ENCODE measurements at regions not wholly inside any gene's neighbourhood (a gene's known extent, or its start where the extent isn't known, plus 50 kb on each side); places are given as distances from the start of the nearest gene placed in this dataset.
"Not testable (repeated sequence)": the region's sequence is repeated elsewhere in the genome, so short reads cannot be mapped to it uniquely, and the experiment has no call there.

DNA sequence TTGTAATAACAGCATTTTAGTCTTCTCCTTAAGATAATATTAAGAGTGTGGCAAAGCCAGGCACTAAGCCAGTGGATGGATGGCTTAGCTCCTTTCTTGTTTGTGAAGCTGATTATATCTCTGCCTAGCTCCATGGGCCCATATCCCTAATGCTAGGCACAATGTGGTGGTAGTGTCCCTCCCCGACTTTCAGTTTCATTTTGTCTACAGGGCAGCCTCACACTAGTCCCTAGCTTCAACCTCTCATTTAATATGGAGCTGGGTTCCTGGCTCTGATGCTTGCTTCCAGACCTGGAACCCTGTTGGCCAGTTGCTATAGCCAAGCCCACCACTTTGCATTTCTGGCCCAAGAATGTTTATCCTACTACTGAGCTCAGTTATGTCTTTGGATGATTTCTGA is 437.0 kb upstream of the MEIS1 start:
- WGBS: 75% methylated on average over 1 of the region's 1 CpG
- no peaks in the 10 kb centered on the region for H3K27me3 ChIP-seq (ENCODE audit: insufficient read depth, low read length)

DNA sequence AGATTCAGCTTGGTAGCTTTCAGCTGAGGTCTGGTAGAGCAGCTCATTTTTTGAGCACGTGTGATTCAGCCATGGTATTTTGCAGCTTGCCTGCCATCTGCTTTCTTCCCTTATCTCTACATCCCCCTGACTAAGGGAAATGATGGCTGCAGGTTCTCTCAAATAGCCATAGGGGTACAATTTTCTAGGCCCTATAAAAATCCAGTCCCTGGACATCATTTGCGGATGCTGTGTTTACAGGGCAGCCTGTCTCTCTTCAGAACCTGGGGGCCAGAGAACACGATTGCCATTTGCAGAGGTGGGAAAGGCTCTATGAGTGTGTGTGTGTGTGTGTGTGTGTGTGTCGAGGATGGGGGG is 442.7 kb upstream of the MEIS1 start:
- peaks cover 8% of the 10 kb centered on the region; the same call in 1 of the 2 replicates for H3K4me1 ChIP-seq (ENCODE audit: insufficient read depth, low read length)
- H3K27ac ChIP-seq (ENCODE audit: low read depth, low read length): no peak overlapping the region
- no peak overlapping the region for H3K4me3 ChIP-seq (ENCODE audit: low read length)
- H3K27me3 ChIP-seq (ENCODE audit: insufficient read depth, low read length): no peaks in the 10 kb centered on the region
- no peaks in the 10 kb centered on the region; the same call in 1 of the 2 replicates for H3K9me3 ChIP-seq (ENCODE audit: insufficient read depth, low read depth, low read length)
- H3K9ac ChIP-seq (ENCODE audit: low read depth, low read length): no peak overlapping the region
- 86% methylated on average over 4 of the region's 4 CpGs for WGBS
- no peaks in the 10 kb centered on the region for H3K36me3 ChIP-seq (ENCODE audit: insufficient read depth, low read length)

More for the DNA sequence above, 437.0 kb upstream of the MEIS1 start:
- H3K9ac ChIP-seq (ENCODE audit: low read depth, low read length): no peak overlapping the region
- H3K36me3 ChIP-seq (ENCODE audit: insufficient read depth, low read length): no peaks in the 10 kb centered on the region
- no peak overlapping the region for H3K27ac ChIP-seq (ENCODE audit: low read depth, low read length)
- H3K4me1 ChIP-seq (ENCODE audit: insufficient read depth, low read length): no peaks in the 10 kb centered on the region
- H3K9me3 ChIP-seq (ENCODE audit: insufficient read depth, low read depth, low read length): no peaks in the 10 kb centered on the region
- no peak overlapping the region for H3K4me3 ChIP-seq (ENCODE audit: low read length)

GRCh38 chr2:65991381-65992197 is 443.3 kb upstream of the MEIS1 start:
- no peaks in the 10 kb centered on the region for H3K36me3 ChIP-seq (ENCODE audit: insufficient read depth, low read length)
- H3K9ac ChIP-seq (ENCODE audit: low read depth, low read length): no peak overlapping the region
- no peaks in the 10 kb centered on the region for H3K27me3 ChIP-seq (ENCODE audit: insufficient read depth, low read length)
- H3K9me3 ChIP-seq (ENCODE audit: insufficient read depth, low read depth, low read length): no peaks in the 10 kb centered on the region; the same call in 1 of the 2 replicates
- 84% methylated on average over 9 of the region's 9 CpGs for WGBS
- no peak overlapping the region for H3K27ac ChIP-seq (ENCODE audit: low read depth, low read length)
- H3K4me3 ChIP-seq (ENCODE audit: low read length): no peak overlapping the region
- peaks cover 8% of the 10 kb centered on the region; the same call in 1 of the 2 replicates for H3K4me1 ChIP-seq (ENCODE audit: insufficient read depth, low read length)

DNA sequence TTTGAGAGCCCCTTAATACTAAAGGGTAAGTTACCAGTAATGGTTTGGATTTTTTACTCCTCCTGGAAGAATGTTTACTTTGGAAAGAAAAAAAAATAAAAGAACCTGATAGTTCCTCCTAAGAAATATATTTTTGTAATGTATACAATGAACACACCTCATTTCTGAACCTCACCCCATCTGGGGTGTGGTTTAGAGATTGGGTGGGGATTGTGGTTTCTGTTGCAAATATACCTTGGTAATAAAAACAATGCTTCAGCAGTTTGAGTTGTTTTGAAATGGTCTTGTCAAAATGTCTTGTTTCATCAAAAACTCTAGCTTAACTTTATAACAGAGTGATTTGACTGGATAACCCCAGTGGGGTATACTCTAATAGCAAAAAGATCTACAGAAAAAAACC is 448.9 kb upstream of the MEIS1 start:
- Histone ChIP-seq H3K27me3 (ENCODE audit: insufficient read depth, low read length) (no peaks in the 10 kb centered on the region), H3K9me3 (ENCODE audit: insufficient read depth, low read depth, low read length) (no peaks in the 10 kb centered on the region; the same call in 1 of the 2 replicates), H3K4me1 (ENCODE audit: insufficient read depth, low read length) (no peaks in the 10 kb centered on the region), H3K27ac (ENCODE audit: low read depth, low read length) (no peak overlapping the region), H3K4me3 (ENCODE audit: low read length) (no peak overlapping the region), H3K36me3 (ENCODE audit: insufficient read depth, low read length) (no peaks in the 10 kb centered on the region), H3K9ac (ENCODE audit: low read depth, low read length) (no peak overlapping the region)

GRCh38 chr2:65980531-65980930 is 454.4 kb upstream of the MEIS1 start:
- Histone ChIP-seq H3K9me3 (ENCODE audit: insufficient read depth, low read depth, low read length) (no peaks in the 10 kb centered on the region), H3K4me1 (ENCODE audit: insufficient read depth, low read length) (no peaks in the 10 kb centered on the region), H3K9ac (ENCODE audit: low read depth, low read length) (no peak overlapping the region), H3K4me3 (ENCODE audit: low read length) (no peak overlapping the region), H3K27me3 (ENCODE audit: insufficient read depth, low read length) (no peaks in the 10 kb centered on the region), H3K36me3 (ENCODE audit: insufficient read depth, low read length) (no peaks in the 10 kb centered on the region), H3K27ac (ENCODE audit: low read depth, low read length) (no peak overlapping the region)
- no CpG with 5 or more reads among the region's 1 CpG for WGBS

- no peak overlapping the region for H3K4me3 ChIP-seq (ENCODE audit: low read length)
- H3K9me3 ChIP-seq (ENCODE audit: insufficient read depth, low read depth, low read length): no peaks in the 10 kb centered on the region
- no peaks in the 10 kb centered on the region for H3K36me3 ChIP-seq (ENCODE audit: insufficient read depth, low read length)
- H3K27me3 ChIP-seq (ENCODE audit: insufficient read depth, low read length): no peaks in the 10 kb centered on the region
- no peak overlapping the region for H3K27ac ChIP-seq (ENCODE audit: low read depth, low read length)
- WGBS: 95% methylated on average over 7 of the region's 7 CpGs
- no peak overlapping the region for H3K9ac ChIP-seq (ENCODE audit: low read depth, low read length)
- no peaks in the 10 kb centered on the region for H3K4me1 ChIP-seq (ENCODE audit: insufficient read depth, low read length)
These were observed 455.5 kb upstream of the MEIS1 start for GRCh38 chr2:65979446-65979845.

DNA sequence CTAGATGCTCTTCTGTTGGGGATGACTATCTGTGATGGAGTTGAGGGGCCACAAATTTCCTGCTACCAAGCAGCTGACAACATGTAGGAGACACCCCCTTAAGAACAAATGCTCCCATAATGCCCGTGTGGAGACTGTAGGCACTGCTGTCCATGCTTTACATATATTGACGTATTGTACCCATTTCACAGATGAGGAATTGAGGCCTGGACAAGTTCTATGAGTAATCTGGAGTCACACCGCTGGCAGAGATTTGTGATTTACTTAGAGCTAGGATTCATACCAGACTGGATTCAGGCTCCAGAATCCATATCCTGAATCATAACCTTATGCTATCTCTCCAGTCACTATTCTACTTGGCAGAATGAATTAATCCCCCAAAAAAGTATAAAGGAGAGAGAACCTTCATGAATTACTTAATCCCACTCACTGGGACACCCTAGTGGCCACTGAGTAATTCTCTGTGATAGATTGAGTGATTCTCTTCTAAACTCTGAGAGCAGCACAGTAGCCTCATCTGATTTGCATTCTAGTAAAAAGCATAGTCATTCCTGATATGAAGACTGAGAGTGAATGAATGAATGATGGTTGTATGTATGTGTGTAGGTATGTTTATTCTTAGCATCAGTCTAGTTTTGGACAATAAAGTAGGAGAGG is 460.7 kb upstream of the MEIS1 start:
- Histone ChIP-seq H3K9me3 (ENCODE audit: insufficient read depth, low read depth, low read length) (no peaks in the 10 kb centered on the region), H3K36me3 (ENCODE audit: insufficient read depth, low read length) (no peaks in the 10 kb centered on the region), H3K9ac (ENCODE audit: low read depth, low read length) (no peak overlapping the region), H3K27me3 (ENCODE audit: insufficient read depth, low read length) (peaks cover 8% of the 10 kb centered on the region; the same call in 1 of the 2 replicates), H3K4me3 (ENCODE audit: low read length) (no peak overlapping the region), H3K4me1 (ENCODE audit: insufficient read depth, low read length) (no peaks in the 10 kb centered on the region), H3K27ac (ENCODE audit: low read depth, low read length) (no peak overlapping the region)
- WGBS: 92% methylated on average over 3 of the region's 3 CpGs

GRCh38 chr2:65969161-65969560 is 465.8 kb upstream of the MEIS1 start:
- no peak overlapping the region for H3K4me3 ChIP-seq (ENCODE audit: low read length)
- no peaks in the 10 kb centered on the region for H3K4me1 ChIP-seq (ENCODE audit: insufficient read depth, low read length)
- no peaks in the 10 kb centered on the region for H3K9me3 ChIP-seq (ENCODE audit: insufficient read depth, low read depth, low read length)
- no peaks in the 10 kb centered on the region for H3K36me3 ChIP-seq (ENCODE audit: insufficient read depth, low read length)
- H3K27me3 ChIP-seq (ENCODE audit: insufficient read depth, low read length): peaks cover 8% of the 10 kb centered on the region; the same call in 1 of the 2 replicates
- no peak overlapping the region for H3K9ac ChIP-seq (ENCODE audit: low read depth, low read length)
- H3K27ac ChIP-seq (ENCODE audit: low read depth, low read length): no peak overlapping the region
- 97% methylated on average over 3 of the region's 3 CpGs for WGBS

- H3K27me3 ChIP-seq (ENCODE audit: insufficient read depth, low read length); H3K36me3 ChIP-seq (ENCODE audit: insufficient read depth, low read length); H3K9me3 ChIP-seq (ENCODE audit: insufficient read depth, low read depth, low read length); H3K4me1 ChIP-seq (ENCODE audit: insufficient read depth, low read length); H3K27ac ChIP-seq (ENCODE audit: low read depth, low read length); H3K4me3 ChIP-seq (ENCODE audit: low read length); H3K9ac ChIP-seq (ENCODE audit: low read depth, low read length): not testable (repeated sequence)
- 92% methylated on average over 2 of the region's 5 CpGs for WGBS
These were observed 471.6 kb upstream of the MEIS1 start for GRCh38 chr2:65963303-65963702.

- Histone ChIP-seq H3K9me3 (ENCODE audit: insufficient read depth, low read depth, low read length) (no peaks in the 10 kb centered on the region), H3K27me3 (ENCODE audit: insufficient read depth, low read length) (peaks cover 12% of the 10 kb centered on the region; the same call in 1 of the 2 replicates), H3K27ac (ENCODE audit: low read depth, low read length) (no peak overlapping the region), H3K36me3 (ENCODE audit: insufficient read depth, low read length) (no peaks in the 10 kb centered on the region), H3K9ac (ENCODE audit: low read depth, low read length) (no peak overlapping the region), H3K4me1 (ENCODE audit: insufficient read depth, low read length) (no peaks in the 10 kb centered on the region), H3K4me3 (ENCODE audit: low read length) (no peak overlapping the region)
- WGBS: 88% methylated on average over 3 of the region's 4 CpGs
These were observed 474.0 kb upstream of the MEIS1 start for GRCh38 chr2:65960953-65961352.

- H3K27me3 ChIP-seq (ENCODE audit: insufficient read depth, low read length): peaks cover 12% of the 10 kb centered on the region; the same call in 1 of the 2 replicates
- H3K27ac ChIP-seq (ENCODE audit: low read depth, low read length): no peak overlapping the region
- 19% methylated on average over 5 of the region's 5 CpGs for WGBS
- H3K9ac ChIP-seq (ENCODE audit: low read depth, low read length): no peak overlapping the region
- no peak overlapping the region for H3K4me3 ChIP-seq (ENCODE audit: low read length)
- no peaks in the 10 kb centered on the region for H3K36me3 ChIP-seq (ENCODE audit: insufficient read depth, low read length)
- H3K4me1 ChIP-seq (ENCODE audit: insufficient read depth, low read length): no peaks in the 10 kb centered on the region
- no peaks in the 10 kb centered on the region for H3K9me3 ChIP-seq (ENCODE audit: insufficient read depth, low read depth, low read length)
These were observed 477.0 kb upstream of the MEIS1 start for GRCh38 chr2:65957886-65958285.

All from HUES64 (cell line).